ENCODE measurements at regions not wholly inside any gene's neighbourhood (a gene's known extent, or its start where the extent isn't known, plus 50 kb on each side); places are given as distances from the start of the nearest gene placed in this dataset.

GRCh38 chr1:57736940-57737339 lies 313.1 kb upstream of the DAB1 start:
- no peak for TF ChIP-seq POLR2A (IDR thresholded peaks at IDR 0.05)
- TF ChIP-seq CTCF (IDR thresholded peaks at IDR 0.05): no peak

Measured in Peyer's patch (tissue), 4 donors.